ENCODE measurements at regions not wholly inside any gene's neighbourhood (a gene's known extent, or its start where the extent isn't known, plus 50 kb on each side); places are given as distances from the start of the nearest gene placed in this dataset.

- H3K27ac ChIP-seq (ENCODE audit: low read depth, low read length, poor library complexity, severe bottlenecking) = no peak overlapping the region
- no peaks in the 10 kb centered on the region for H3K27me3 ChIP-seq (replicated peaks; ENCODE audit: insufficient read depth, low read depth, low read length, poor library complexity)
- no peaks in the 10 kb centered on the region for H3K9me3 ChIP-seq (ENCODE audit: low read depth, low read length, poor library complexity, severe bottlenecking)
- no peak for TF ChIP-seq EZH2 (IDR thresholded peaks at IDR 0.05; ENCODE audit: borderline replicate concordance, low read depth, low read length, poor library complexity, severe bottlenecking)
- no peak for TF ChIP-seq CTCF (conservative IDR thresholded peaks at IDR 0.05; ENCODE audit: low read depth, low read length)
- H3K4me1 ChIP-seq (ENCODE audit: insufficient read depth, low read length, poor library complexity, severe bottlenecking) = no peaks in the 10 kb centered on the region
- no peaks in the 10 kb centered on the region for H3K36me3 ChIP-seq (ENCODE audit: insufficient read depth, low read length, poor library complexity, severe bottlenecking)
- no TSS peak for BruUV-seq (replicated peaks)
- DNase-seq (ENCODE audit: low spot score) = no peak
- ChIA-PET CTCF (no interaction called here), POLR2A (ENCODE audit: low non-redundant PET) (no interaction called here)
- no peak overlapping the region for H3K4me3 ChIP-seq (ENCODE audit: low read depth, low read length, poor library complexity, severe bottlenecking)
- intact Hi-C loops (cut with micrococcal nuclease; ENCODE audit: unreplicated experiment) = no loop called here
These were observed 222.5 kb upstream of the DIO2 start for GRCh38 chr14:80433811-80434210.

- no peak for DNase-seq (ENCODE audit: low spot score)
- TF ChIP-seq CTCF (conservative IDR thresholded peaks at IDR 0.05; ENCODE audit: low read depth, low read length) (no peak), EZH2 (IDR thresholded peaks at IDR 0.05; ENCODE audit: borderline replicate concordance, low read depth, low read length, poor library complexity, severe bottlenecking) (no peak)
- intact Hi-C loops (cut with micrococcal nuclease; ENCODE audit: unreplicated experiment) = no loop called here
- no TSS peak for BruUV-seq (replicated peaks)
- no peaks in the 10 kb centered on the region for H3K9me3 ChIP-seq (ENCODE audit: low read depth, low read length, poor library complexity, severe bottlenecking)
- H3K4me3 ChIP-seq (ENCODE audit: low read depth, low read length, poor library complexity, severe bottlenecking) = no peak overlapping the region
- POLR2A ChIA-PET (ENCODE audit: low non-redundant PET) = no interaction called here
- no peaks in the 10 kb centered on the region for H3K36me3 ChIP-seq (ENCODE audit: insufficient read depth, low read length, poor library complexity, severe bottlenecking)
- CTCF ChIA-PET = no interaction called here
- no peak overlapping the region for H3K27ac ChIP-seq (ENCODE audit: low read depth, low read length, poor library complexity, severe bottlenecking)
- H3K4me1 ChIP-seq (ENCODE audit: insufficient read depth, low read length, poor library complexity, severe bottlenecking) = no peaks in the 10 kb centered on the region
- no peaks in the 10 kb centered on the region for H3K27me3 ChIP-seq (replicated peaks; ENCODE audit: insufficient read depth, low read depth, low read length, poor library complexity)
These were observed 217.4 kb upstream of the DIO2 start for GRCh38 chr14:80428671-80429070.

- Histone ChIP-seq H3K4me3 (ENCODE audit: low read depth, low read length, poor library complexity, severe bottlenecking) (no peak overlapping the region), H3K4me1 (ENCODE audit: insufficient read depth, low read length, poor library complexity, severe bottlenecking) (no peaks in the 10 kb centered on the region), H3K9me3 (ENCODE audit: low read depth, low read length, poor library complexity, severe bottlenecking) (no peaks in the 10 kb centered on the region), H3K36me3 (ENCODE audit: insufficient read depth, low read length, poor library complexity, severe bottlenecking) (no peaks in the 10 kb centered on the region), H3K27me3 (replicated peaks; ENCODE audit: insufficient read depth, low read depth, low read length, poor library complexity) (no peaks in the 10 kb centered on the region), H3K27ac (ENCODE audit: low read depth, low read length, poor library complexity, severe bottlenecking) (no peak overlapping the region)
- TF ChIP-seq CTCF (conservative IDR thresholded peaks at IDR 0.05; ENCODE audit: low read depth, low read length) = no peak
- TF ChIP-seq EZH2 (IDR thresholded peaks at IDR 0.05; ENCODE audit: borderline replicate concordance, low read depth, low read length, poor library complexity, severe bottlenecking) = no peak
- ChIA-PET POLR2A (ENCODE audit: low non-redundant PET) (no interaction called here), CTCF (no interaction called here)
- no TSS peak for BruUV-seq (replicated peaks)
- no peak for DNase-seq (ENCODE audit: low spot score)
- intact Hi-C loops (cut with micrococcal nuclease; ENCODE audit: unreplicated experiment) = no loop called here
These were observed 216.9 kb upstream of the DIO2 start for GRCh38 chr14:80428171-80428570.
